ENCODE measurements at regions not wholly inside any gene's neighbourhood (a gene's known extent, or its start where the extent isn't known, plus 50 kb on each side); places are given as distances from the start of the nearest gene placed in this dataset.

- TF ChIP-seq CTCF (IDR thresholded peaks at IDR 0.05): no peak
- TF ChIP-seq POLR2AphosphoS5 (IDR thresholded peaks at IDR 0.05): no peak
These were observed 80.5 kb upstream of the MAP4K3 start for GRCh38 chr2:39517622-39518021.
